Hypothalamus (tissue), 51 donors: ENCODE measurements at regions not wholly inside any gene's neighbourhood (a gene's known extent, or its start where the extent isn't known, plus 50 kb on each side); places are given as distances from the start of the nearest gene placed in this dataset.

ENCODE experiments used
- DNase-seq, 51 donors: peaks; one replicate each; lab custom pipeline; 2025; lab: John Stamatoyannopoulos, UW

GRCh38 chr11:20311444-20311843 lies 52.1 kb upstream of the HTATIP2 start:
- no peak for DNase-seq

- peak in 3 of 51 donors; percentile 4 to 29 (median 5) for DNase-seq
Measured at GRCh38 chr11:20310596-20311394, 52.7 kb upstream of the HTATIP2 start.

GRCh38 chr11:20310137-20310536 lies 53.4 kb upstream of the HTATIP2 start:
- peak in 37 of 51 donors; percentile 2 to 86 (median 49) for DNase-seq

GRCh38 chr11:20309231-20310025 lies 54.1 kb upstream of the HTATIP2 start:
- no peak for DNase-seq

- no peak for DNase-seq
Measured at GRCh38 chr11:20308601-20309000, 54.9 kb upstream of the HTATIP2 start.

GRCh38 chr11:20303391-20303965 lies 60.0 kb upstream of the HTATIP2 start:
- no peak for DNase-seq

GRCh38 chr11:20293992-20294391 lies 69.5 kb upstream of the HTATIP2 start:
- DNase-seq = no peak

GRCh38 chr11:20293531-20293930 lies 70.0 kb upstream of the HTATIP2 start:
- no peak for DNase-seq

GRCh38 chr11:20289732-20290131 lies 73.8 kb upstream of the HTATIP2 start:
- DNase-seq = no peak

GRCh38 chr11:20283475-20283874 lies 80.0 kb upstream of the HTATIP2 start:
- DNase-seq = no peak

GRCh38 chr11:20278727-20279126 lies 84.8 kb upstream of the HTATIP2 start:
- DNase-seq = no peak

- no peak for DNase-seq
Measured at GRCh38 chr11:20277014-20277413, 86.5 kb upstream of the HTATIP2 start.

- DNase-seq = no peak
Measured at GRCh38 chr11:20275987-20276965, 87.2 kb upstream of the HTATIP2 start.

- DNase-seq = no peak
Measured at GRCh38 chr11:20274031-20274430, 89.5 kb upstream of the HTATIP2 start.

GRCh38 chr11:20261526-20261925 lies 101.3 kb upstream of the DBX1 start:
- no peak for DNase-seq

- no peak for DNase-seq
Measured at GRCh38 chr11:20260307-20260706, 100.0 kb upstream of the DBX1 start.

GRCh38 chr11:20259506-20259905 lies 99.2 kb upstream of the DBX1 start:
- no peak for DNase-seq

- DNase-seq = no peak
Measured at GRCh38 chr11:20258376-20258895, 98.2 kb upstream of the DBX1 start.

- DNase-seq = no peak
Measured at GRCh38 chr11:20256925-20257324, 96.7 kb upstream of the DBX1 start.

- DNase-seq = no peak
Measured at GRCh38 chr11:20253796-20254195, 93.5 kb upstream of the DBX1 start.
